HT1080 (cell line): ENCODE measurements at regions not wholly inside any gene's neighbourhood (a gene's known extent, or its start where the extent isn't known, plus 50 kb on each side); places are given as distances from the start of the nearest gene placed in this dataset.

Experiments used
- DNase-seq: peaks from one replicate; pipeline ENCODE4 v3.0.0-alpha.2; 2015; ENCODE audit warnings: low read depth

GRCh38 chr20:23153696-23154341, 67.7 kb upstream of the CD93 start:
- DNase-seq = no peak

DNA sequence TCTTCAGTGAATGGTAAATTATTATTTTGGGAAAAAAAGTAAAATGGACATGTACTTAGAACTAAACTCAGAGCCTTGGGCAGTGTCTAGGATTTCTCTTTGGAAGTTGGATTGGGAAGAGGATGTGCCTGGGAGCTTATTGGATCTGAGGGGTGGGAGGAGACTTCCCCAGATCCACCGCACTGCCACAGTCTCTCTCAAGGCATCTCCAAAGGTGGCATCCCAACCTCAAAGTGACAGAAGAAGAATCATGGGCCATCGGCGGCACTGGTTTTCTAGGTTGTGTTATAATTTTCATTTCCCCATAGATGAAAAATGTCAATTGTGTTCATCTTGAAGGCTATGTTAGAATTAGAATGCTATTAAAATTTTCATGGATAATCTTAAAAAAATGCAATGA, 66.8 kb upstream of the CD93 start:
- DNase-seq = no peak

DNA sequence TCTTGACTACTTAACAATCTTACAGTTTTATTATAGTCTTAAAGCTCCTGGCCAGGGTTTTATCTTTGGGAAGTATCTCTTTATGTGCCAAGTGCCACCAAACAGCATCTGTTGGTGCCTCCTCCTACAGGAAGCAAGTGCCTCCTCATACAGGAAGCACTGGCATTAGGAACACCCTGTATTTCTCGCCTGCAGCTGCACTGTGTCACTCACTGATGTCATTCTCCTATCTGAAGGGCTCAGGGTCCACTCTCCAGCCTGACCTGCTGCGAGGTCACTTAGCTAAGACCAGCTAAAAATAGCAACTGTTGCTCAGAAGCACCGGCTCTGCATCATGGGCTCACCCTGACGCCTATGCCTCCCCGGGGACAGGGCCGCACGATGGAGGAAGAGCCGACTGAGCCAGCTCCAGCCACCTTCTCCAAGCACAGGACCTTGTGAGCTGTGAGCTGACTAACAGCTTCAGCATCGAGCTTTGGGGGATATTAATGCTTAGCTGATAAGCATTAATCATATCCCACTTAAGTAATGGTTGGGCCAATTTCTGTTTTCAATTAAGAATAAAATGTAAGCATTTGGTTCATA, 66.3 kb upstream of the CD93 start:
- peak; percentile 44 for DNase-seq

DNA sequence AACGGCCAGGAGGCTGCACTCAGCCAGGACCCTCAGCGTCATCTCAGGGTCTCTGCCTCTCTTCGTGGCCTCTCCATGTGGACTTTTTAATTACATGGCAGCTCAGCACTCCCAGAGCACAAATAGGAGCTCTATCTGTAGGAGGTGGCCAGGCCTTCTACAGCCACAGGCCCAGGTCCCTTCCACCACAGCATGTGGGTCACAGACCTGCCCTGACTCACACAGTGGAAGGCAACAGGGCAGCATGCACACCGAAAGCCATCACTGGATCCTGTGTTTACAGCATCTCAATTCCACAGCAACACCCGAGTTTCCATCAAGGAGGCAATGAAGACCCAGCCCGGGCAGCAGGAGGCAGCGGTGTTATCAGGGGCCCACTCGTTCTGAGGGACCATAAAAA, 65.8 kb upstream of the CD93 start:
- DNase-seq = no peak

GRCh38 chr20:23151008-23151703, 65.0 kb upstream of the CD93 start:
- no peak for DNase-seq

DNA sequence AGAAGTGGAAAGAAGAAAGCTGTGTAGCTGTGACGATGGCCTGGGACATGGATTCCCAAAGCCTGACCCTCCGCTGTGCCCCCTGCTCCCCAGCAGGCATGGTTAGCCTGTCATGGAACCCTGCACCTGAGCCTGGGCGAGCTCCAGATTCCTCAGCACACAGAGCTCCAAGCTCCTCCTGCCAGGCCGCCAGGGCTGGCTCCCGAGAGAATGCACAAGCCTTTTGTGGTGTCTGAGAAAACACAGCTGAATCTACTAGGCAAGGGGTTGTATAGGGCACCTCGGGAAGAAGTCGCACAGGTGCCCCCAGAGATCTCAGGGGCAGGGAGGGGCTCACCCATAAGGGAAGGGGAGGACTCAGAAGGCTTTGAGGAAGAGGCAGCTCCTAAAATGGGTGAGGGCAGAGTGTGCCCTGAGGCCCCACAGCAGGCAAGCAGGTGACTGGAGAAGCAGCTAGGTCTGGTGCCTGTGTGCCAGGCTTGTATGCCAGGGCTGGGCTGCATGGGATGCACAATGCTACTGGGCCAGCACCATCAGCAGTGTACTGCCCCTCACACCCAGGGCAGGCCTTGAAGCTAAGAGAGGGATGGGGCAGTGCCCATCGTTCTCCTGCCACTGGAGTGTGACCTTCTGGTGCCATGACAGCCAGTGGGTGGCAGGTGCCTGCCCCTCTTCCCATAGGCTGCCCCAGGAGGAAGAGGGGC, 64.3 kb upstream of the CD93 start:
- DNase-seq = no peak

DNA sequence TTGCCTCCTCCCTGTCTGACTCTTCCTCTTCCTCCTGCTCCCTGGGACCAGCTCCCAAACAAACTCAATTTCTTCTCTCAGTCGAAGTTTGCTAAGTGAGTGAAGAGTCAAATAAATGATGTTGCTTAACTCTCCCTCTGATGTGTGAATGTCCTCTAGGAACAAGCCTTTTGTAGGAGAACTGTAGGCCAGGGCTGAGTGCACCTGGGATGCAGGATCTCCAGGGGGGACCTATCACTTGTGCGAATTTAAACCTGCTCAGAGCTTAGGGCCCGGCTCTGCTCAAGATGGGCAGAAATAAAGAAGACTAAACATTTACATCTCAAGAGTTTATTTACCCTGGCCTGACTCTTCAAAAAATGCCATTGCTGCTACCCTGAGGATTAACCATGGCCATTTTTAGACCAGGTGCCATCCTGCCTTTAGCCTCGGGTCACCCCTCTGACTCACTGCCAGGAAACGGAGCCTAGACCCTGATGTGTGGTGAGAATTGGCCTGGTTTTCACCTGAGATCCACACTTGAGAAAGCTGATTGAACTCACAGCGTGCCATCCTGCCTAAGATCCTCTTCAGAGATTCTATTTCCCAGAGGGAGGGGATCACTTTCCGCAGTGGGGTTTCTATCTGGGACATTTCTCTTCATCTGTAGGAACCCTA, 63.6 kb upstream of the CD93 start:
- DNase-seq = no peak

GRCh38 chr20:23148731-23149570, 62.8 kb upstream of the CD93 start:
- no peak for DNase-seq

DNA sequence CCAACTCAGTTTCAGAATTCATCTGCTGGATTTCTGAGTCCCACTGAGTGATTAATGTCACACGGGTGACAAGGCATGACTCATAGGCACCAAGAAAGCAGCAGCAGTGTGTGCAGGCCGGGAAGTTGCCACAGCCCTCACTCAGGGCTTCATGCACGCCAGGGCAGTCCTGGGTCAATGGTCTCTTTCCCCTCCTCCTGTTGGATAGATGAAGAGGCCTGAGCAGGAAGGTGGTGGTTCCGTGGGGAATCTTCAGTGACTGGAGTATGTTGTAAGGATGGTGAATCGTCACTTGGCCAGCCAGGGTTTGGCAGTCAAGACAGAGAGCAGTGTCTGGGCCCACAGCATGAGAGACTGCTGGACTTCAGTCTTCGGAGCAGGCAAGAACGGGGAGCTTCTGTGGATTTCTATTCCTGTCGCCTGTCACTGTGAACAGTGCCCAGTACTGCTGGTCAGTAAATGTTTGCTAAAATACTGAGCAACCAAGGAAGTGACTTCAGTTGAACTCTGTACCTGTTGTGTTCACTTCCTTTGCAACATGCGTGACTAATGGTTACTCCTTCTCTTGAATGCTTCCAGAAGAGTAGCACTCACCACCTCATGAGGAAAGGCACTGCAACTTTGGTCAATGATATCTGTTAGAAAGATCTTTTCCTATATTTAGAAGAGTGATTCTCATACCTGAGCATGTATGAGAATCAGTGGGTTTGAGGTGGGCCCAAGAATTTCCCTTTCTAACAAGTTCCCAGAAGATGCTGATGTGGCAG, 62.0 kb upstream of the CD93 start:
- DNase-seq = peak; percentile 84

DNA sequence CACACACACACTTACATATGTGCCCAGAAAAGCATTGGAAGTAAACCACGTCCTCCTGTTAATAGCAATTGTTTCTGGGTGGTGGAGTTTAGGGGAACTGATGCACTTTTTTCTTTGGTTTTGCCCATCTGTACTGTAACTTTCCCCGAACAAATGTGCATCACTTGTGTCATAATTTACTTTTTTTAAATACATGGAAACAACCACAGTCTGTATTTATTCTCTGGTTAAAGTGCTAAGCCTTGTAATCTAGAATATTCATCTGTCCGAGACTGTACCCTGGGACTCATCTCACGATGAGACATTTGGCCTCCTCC, 61.5 kb upstream of the CD93 start:
- no peak for DNase-seq

DNA sequence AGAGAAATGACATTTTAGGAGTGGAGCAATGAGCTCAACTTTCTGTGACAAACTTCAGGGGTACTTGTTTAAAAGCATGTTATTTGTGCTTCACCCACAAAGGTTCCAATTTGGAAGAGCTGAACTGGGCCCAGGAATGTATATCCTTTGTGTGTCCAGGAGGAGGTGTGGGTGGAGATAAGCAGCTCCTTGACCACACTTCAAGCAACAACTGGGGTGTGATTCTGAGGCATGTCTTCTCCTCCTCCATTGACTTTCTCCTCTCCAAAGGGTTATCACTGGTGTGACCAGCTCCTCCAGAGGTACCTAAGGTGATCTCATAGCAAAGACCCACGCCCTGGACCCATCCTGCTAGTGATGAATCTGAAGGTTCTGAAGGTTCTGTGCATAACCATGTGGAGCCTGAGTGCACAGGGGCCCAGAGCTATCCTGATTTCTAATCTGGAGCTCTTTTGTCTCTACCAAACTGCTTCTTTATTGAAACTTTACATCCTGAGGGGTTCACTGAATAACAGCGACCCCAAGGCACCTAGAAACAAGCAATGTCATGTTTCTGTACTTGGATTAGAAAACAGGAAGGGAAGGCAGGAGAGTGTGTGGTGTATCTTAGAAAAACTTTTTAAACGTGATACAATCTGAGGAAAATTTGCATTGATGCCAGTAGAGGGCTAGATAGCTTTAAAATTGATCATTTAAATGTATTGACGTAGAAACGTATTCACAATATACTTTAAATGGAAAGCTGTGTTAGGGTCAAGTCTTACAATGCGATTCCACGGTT, 60.9 kb upstream of the CD93 start:
- DNase-seq = no peak

- no peak for DNase-seq
Observed at GRCh38 chr20:23146181-23146580, 60.1 kb upstream of the CD93 start.

GRCh38 chr20:23145281-23145700, 59.2 kb upstream of the CD93 start:
- peak; percentile 84 for DNase-seq

GRCh38 chr20:23144856-23145255, 58.7 kb upstream of the CD93 start:
- no peak for DNase-seq

DNA sequence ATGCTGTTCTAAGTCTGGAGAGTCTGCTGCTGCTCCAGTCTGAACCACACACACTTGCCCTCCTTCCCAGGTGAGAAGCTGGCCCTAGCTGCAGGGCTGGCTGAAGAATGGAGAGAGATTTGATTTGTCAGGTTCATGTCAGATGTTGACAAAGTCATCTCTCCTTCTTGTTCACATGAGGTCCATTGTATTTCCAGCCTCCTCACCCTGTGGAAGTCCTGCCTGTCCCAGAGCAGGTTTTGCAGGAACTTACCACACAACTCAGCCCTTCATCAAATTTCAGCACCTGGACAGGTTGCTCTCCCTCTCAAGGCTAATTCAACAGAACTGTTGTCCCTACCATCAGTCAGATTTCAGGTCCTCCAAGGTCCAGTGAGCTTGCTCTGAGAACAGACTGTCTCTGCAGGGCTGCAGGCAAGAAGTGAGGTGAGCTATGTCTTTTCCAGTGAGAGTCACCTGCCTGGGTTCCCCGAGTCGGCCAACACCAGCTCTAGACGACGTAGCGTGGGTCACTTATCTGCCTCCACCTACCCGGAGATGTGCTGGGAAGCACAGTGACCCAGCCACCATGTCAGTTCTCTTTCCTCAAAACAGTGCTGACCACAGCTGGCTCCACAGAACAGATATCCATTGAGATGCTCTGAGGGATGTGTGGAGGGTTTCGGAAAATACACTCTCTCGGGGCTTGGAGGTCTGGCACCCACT, 58.0 kb upstream of the CD93 start:
- DNase-seq = no peak

DNA sequence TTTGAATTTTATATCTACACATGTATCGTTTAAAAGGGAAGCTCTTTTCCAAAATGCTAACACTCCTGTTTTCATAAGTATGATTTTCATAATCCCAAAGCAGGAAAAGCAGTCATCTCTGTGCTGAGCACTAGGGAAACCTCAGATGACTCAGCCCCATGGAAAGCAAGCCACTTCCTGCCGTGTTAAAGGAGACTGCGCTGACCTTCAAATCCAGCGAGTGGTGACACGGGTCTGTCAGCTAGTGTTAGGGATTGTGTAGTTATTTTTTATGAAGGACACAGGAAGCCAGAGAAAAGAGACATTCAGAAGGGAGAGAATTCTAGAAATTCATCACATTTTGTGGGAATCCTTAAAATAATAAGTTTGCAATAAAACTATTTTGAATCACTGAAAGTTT, 57.0 kb upstream of the CD93 start:
- DNase-seq = peak; percentile 92

DNA sequence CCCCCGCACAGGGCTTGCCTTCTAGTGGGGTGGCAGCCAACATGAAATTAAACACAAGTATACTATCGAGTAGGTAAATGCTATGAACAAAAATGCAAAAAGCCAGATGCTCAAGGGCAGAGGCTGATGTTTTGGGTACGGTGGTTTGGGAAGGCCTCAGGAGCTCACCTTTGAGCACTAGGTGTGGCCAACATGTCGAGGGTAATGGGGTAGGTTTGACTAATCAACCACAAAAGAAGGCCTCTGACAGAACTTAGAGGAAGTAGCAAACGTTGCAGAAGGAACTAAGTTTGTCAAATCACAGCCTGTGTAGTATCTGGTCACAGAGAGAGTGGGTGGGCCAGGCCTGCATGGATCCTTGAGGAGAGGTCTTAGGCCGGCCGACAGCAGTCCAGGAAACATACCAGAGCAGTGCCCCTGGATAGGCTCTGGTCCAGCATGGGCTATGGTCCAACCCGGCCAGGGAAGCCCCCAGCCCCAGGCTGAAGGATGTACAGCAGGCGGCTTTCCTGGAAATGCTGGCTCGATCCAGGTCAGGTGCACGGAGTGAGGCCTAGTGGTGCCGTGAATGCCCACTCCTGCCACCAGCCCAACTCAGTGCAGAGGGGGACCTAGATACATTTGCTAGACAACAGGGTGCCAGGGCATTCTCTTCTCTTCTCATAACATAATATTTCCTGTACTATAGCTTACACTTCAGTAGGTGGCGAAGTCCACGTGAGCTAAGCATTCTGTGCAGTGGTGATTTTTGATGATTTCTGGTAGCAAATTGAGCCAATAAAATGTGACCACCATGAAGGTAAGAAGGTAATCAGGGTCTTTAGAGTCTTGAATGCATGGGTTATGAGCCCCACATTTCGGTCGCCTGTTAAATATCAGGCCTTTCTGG, 56.3 kb upstream of the CD93 start:
- no peak for DNase-seq
